OCI-LY1 (cell line): ENCODE measurements at regions not wholly inside any gene's neighbourhood (a gene's known extent, or its start where the extent isn't known, plus 50 kb on each side); places are given as distances from the start of the nearest gene placed in this dataset.

Experiments
- CTCF ChIP-seq: fragments of 200-600 bp; sonication (generic), shearing (Covaris generic); IDR thresholded peaks from 2 replicates; pipeline ENCODE4 v1.5.1; 2017; ENCODE audit warnings: mild to moderate bottlenecking, antibody characterized with exemption, low read length, moderate library complexity, mixed read lengths
- EZH2 ChIP-seq: fragments of 200-600 bp; sonication (generic), shearing (Covaris generic); IDR thresholded peaks from 2 replicates; pipeline ENCODE4 v1.8.0; 2017; ENCODE audit warnings: borderline replicate concordance, mixed run types, mild to moderate bottlenecking, antibody characterized with exemption, low read length, moderate library complexity, mixed read lengths

GRCh38 chr4:181108237-181108636 lies 1135.0 kb upstream of the TENM3 start:
- no peak for TF ChIP-seq CTCF
- no peak for TF ChIP-seq EZH2
